K562 (cell line): ENCODE measurements at regions not wholly inside any gene's neighbourhood (a gene's known extent, or its start where the extent isn't known, plus 50 kb on each side); places are given as distances from the start of the nearest gene placed in this dataset.

Experiments
- ATAC-seq: fragments of 200-7000 bp; cut with Tn5 transposase; 3 replicates; pipeline ENCODE4 v1.9.1; 2020; ENCODE audit warnings: moderate library complexity
- BruUV-seq: library from RNA; stranded (reverse); fragments of 400-500 nt; replicated peaks from 2 replicates; lab custom pipeline; 2021; lab: Mats Ljungman, UMichigan
- CTCF ChIA-PET: fragments of 300-600 bp; formaldehyde crosslinking; extraction: SDS; loops from one replicate; lab custom pipeline; 2021; ENCODE audit warnings: low intra/inter-chr PET ratio; lab: Yijun Ruan, JAX
- POLR2A ChIA-PET: fragments of 300-600, 350-650 bp; sonication (Branson Sonifier 250); formaldehyde crosslinking; extraction: SDS; loops from one replicate; lab custom pipeline; 2021; ENCODE audit warnings: antibody characterized with exemption, inconsistent platforms; lab: Yijun Ruan, JAX
- DNase-seq, 4 experiments: peaks; one replicate each; pipeline versions ENCODE4 v3.0.0 to v3.0.0-alpha.2; 2011 to 2018; ENCODE audit warnings: low spot score in 3 of 4, mixed read lengths in 3 of 4; ENCODE audit errors: extremely low read depth in 1 of 4
- FAIRE-seq: peaks from 2 replicates; lab custom pipeline; 2011; peaks lifted over from hg19 to GRCh38; lab: Jason Lieb, UNC
- H2AFZ ChIP-seq: 2 replicates; pipeline ENCODE4 v1.6.0; 2011; ENCODE audit warnings: low read depth, low read length, control low read depth, inconsistent platforms
- H3K27ac ChIP-seq: fragments of 200-600 bp; 3 replicates; pipeline ENCODE4 v1.8.0; 2011; ENCODE audit warnings: low read depth, mild to moderate bottlenecking, control low read depth, inconsistent platforms, low read length, moderate library complexity, mixed read lengths; ENCODE audit errors: extremely low read depth
- H3K27me3 ChIP-seq, 2 experiments: fragments of 300-600 bp in 1 of 2; 2 replicates in 1 of 2; 3 replicates in 1 of 2; pipeline versions ENCODE4 v1.6.0 to v1.8.0; 2011; ENCODE audit warnings: inconsistent platforms in 2 of 2, low read length in 2 of 2, mild to moderate bottlenecking in 1 of 2, mixed read lengths in 1 of 2, moderate library complexity in 1 of 2; ENCODE audit not compliant: control insufficient read depth in 2 of 2, insufficient read depth in 2 of 2
- H3K36me3 ChIP-seq: fragments of 300-600 bp; 3 replicates; pipeline ENCODE4 v1.8.0; 2011; ENCODE audit warnings: mild to moderate bottlenecking, low read length, inconsistent platforms; ENCODE audit not compliant: control insufficient read depth, insufficient read depth
- H3K4me1 ChIP-seq, 2 experiments: fragments of 200-600 bp in 1 of 2; replicated peaks in 1 of 2; 2 replicates in 1 of 2; 3 replicates in 1 of 2; pipeline versions ENCODE4 v1.5.1 to v1.8.0; 2011; ENCODE audit warnings: inconsistent platforms in 2 of 2, low read length in 2 of 2, mild to moderate bottlenecking in 1 of 2, mixed read lengths in 1 of 2, moderate library complexity in 1 of 2; ENCODE audit not compliant: control insufficient read depth in 2 of 2, insufficient read depth in 2 of 2
- H3K4me2 ChIP-seq: 2 replicates; pipeline ENCODE4 v1.6.1; 2011; ENCODE audit warnings: low read length, control low read depth, inconsistent platforms, mixed read lengths; ENCODE audit not compliant: insufficient read depth
- H3K4me3 ChIP-seq: fragments of 200-600 bp; sonication (generic), shearing (Covaris generic); 2 replicates; pipeline ENCODE4 v1.5.1; 2016; ENCODE audit warnings: control low read depth, inconsistent platforms
- H3K79me2 ChIP-seq: fragments of 200-600 bp; 3 replicates; pipeline ENCODE4 v1.8.0; 2011; ENCODE audit warnings: low read length, inconsistent platforms; ENCODE audit not compliant: control insufficient read depth, insufficient read depth
- H3K9ac ChIP-seq, 2 experiments: 2 replicates each; pipeline versions ENCODE4 v1.6.0 to v1.6.1; 2011; ENCODE audit warnings: low read depth in 2 of 2, low read length in 2 of 2, control low read depth in 1 of 2, inconsistent platforms in 1 of 2, mild to moderate bottlenecking in 1 of 2, mixed read lengths in 1 of 2; ENCODE audit not compliant: insufficient read depth in 1 of 2
- H3K9me1 ChIP-seq: one replicate; pipeline ENCODE4 v1.6.0; 2011; ENCODE audit warnings: inconsistent platforms, mild to moderate bottlenecking, low read length, moderate library complexity; ENCODE audit not compliant: control insufficient read depth, insufficient read depth
- H3K9me3 ChIP-seq: replicated peaks from 2 replicates; pipeline ENCODE4 v1.5.1; 2011; ENCODE audit warnings: low read depth, low read length, inconsistent platforms; ENCODE audit not compliant: control insufficient read depth, insufficient read depth
- H4K20me1 ChIP-seq: replicated peaks from 2 replicates; pipeline ENCODE4 v1.6.1; 2011; ENCODE audit warnings: low read length, inconsistent platforms, mixed read lengths; ENCODE audit not compliant: control insufficient read depth, insufficient read depth
- DDX20 ChIP-seq: fragments of 450-650 bp; IDR thresholded peaks from 2 replicates; pipeline ENCODE4 v1.6.1; 2016; ENCODE audit warnings: missing genetic modification characterization, low read depth, mild to moderate bottlenecking, missing compliant biosample characterization, moderate library complexity
- E2F3 ChIP-seq: fragments of 250-450 bp; sonication (Bioruptor Pico); IDR thresholded peaks from 2 replicates; pipeline ENCODE4 v1.4.0; 2020; ENCODE audit warnings: mild to moderate bottlenecking
- KHSRP ChIP-seq: fragments of 450-650 bp; IDR thresholded peaks from 2 replicates; pipeline ENCODE4 v1.6.1; 2017
- KLF16 ChIP-seq: IDR thresholded peaks from 2 replicates; pipeline ENCODE4 v1.6.1; 2016; ENCODE audit warnings: antibody characterized with exemption
- LARP7 ChIP-seq: fragments of 450-650 bp; IDR thresholded peaks from 2 replicates; pipeline ENCODE4 v1.6.1; 2016
- MAFF ChIP-seq: IDR thresholded peaks from 2 replicates; pipeline ENCODE4 v1.6.1; 2012; ENCODE audit warnings: low read length, improper control_type of control experiment
- RBFOX2 ChIP-seq: fragments of 200-400 bp; formaldehyde crosslinking; IDR thresholded peaks from 2 replicates; pipeline ENCODE4 v1.6.1; 2017; ENCODE audit warnings: low read depth, mild to moderate bottlenecking, low read length, moderate library complexity
- SMARCE1 ChIP-seq: fragments of 450-650 bp; IDR thresholded peaks from 2 replicates; pipeline ENCODE4 v1.7.1; 2016; ENCODE audit warnings: mild to moderate bottlenecking
- TCFL5 ChIP-seq: fragments of 250-450 bp; sonication (Bioruptor Pico); conservative IDR thresholded peaks from 2 replicates; pipeline ENCODE4 v1.6.1; 2021; ENCODE audit warnings: mild to moderate bottlenecking, moderate library complexity, matching md5 sums
- XRCC4 ChIP-seq: IDR thresholded peaks from one replicate; pipeline ENCODE4 v1.6.1; 2011; ENCODE audit not compliant: insufficient read depth, insufficient read length; ENCODE audit errors: extremely low read depth
- ZNF3 ChIP-seq: fragments of 250-450 bp; sonication (Bioruptor Pico); IDR thresholded peaks from 2 replicates; pipeline ENCODE4 v1.5.0; 2021; ENCODE audit warnings: mild to moderate bottlenecking, moderate library complexity
- ZNF695 ChIP-seq: fragments of 450-650 bp; formaldehyde crosslinking; IDR thresholded peaks from 2 replicates; pipeline ENCODE4 v1.4.0; 2020; ENCODE audit warnings: mild to moderate bottlenecking, moderate library complexity
- WGBS: fragments of 100-300 bp; shearing (Covaris generic); methylation state at CpG from one replicate; pipeline ENCODE4 v1.1.6; 2016; ENCODE audit warnings: low coverage, mixed read lengths; ENCODE audit not compliant: insufficient coverage; ENCODE audit errors: missing lambda C conversion rate; 5-methylcytosine and 5-hydroxymethylcytosine counted together
- in situ Hi-C: fragments of 300-500 bp; cut with MboI; formaldehyde crosslinking; loops from 4 replicates; pipeline ENCODE4 v1.15.0; 2018; ENCODE audit warnings: inconsistent platforms, mixed read lengths
- intact Hi-C: fragments of 100-400 bp; cut with micrococcal nuclease; formaldehyde crosslinking; loops from 2 replicates; pipeline ENCODE4 v1.14.2; 2022
- TF ChIP-seq, protein P1 (sequence below): sonication (generic); formaldehyde crosslinking; IDR thresholded peaks from 2 replicates; pipeline ENCODE4 v1.8.1; 2022; ENCODE audit warnings: missing genetic modification reagents

DNA sequence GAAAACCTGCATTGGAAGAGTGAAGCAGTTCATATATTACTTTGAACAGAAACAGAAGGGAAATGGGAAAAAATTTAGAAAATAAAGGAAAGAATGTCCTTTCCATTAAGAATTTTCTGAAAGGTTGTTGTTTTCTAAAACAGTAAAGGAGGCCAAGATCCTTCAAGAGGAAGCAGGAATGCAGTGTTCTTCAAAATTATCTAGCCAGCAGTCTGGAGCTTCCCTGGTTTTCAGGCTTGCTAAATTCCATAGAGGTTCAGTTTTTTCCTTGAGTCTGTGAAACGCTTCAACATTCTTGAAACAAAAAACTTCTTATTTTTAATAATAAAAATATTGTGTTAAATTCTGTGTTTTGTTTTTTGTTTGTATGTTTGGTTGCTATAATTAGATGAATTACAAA lies 189.0 kb upstream of the ANO3 start:
- ATAC-seq, result no peak
- intact Hi-C loops (no loop called here), in situ Hi-C loops (no loop called here)
- no peaks in the 10 kb centered on the region for H3K27me3 ChIP-seq
- BruUV-seq, result no TSS peak
- TF ChIP-seq ZNF3 (no peak), RBFOX2 (no peak), KHSRP (no peak), TCFL5 (CRISPR knock-in tag) (no peak), E2F3 (no peak), SMARCE1 (no peak), DDX20 (no peak), MAFF (no peak), ZNF695 (CRISPR knock-in tag) (no peak), LARP7 (no peak), XRCC4 (no peak), KLF16 (no peak)
- TF ChIP-seq, protein P1, sequence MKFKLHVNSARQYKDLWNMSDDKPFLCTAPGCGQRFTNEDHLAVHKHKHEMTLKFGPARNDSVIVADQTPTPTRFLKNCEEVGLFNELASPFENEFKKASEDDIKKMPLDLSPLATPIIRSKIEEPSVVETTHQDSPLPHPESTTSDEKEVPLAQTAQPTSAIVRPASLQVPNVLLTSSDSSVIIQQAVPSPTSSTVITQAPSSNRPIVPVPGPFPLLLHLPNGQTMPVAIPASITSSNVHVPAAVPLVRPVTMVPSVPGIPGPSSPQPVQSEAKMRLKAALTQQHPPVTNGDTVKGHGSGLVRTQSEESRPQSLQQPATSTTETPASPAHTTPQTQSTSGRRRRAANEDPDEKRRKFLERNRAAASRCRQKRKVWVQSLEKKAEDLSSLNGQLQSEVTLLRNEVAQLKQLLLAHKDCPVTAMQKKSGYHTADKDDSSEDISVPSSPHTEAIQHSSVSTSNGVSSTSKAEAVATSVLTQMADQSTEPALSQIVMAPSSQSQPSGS (CRISPR knock-in tag), result no peak
- H3K9me3 ChIP-seq, result no peaks in the 10 kb centered on the region
- H3K4me3 ChIP-seq, result no peak overlapping the region
- POLR2A ChIA-PET, result no interaction called here
- H3K4me1 ChIP-seq, result no peaks in the 10 kb centered on the region
- no peak overlapping the region for H3K4me2 ChIP-seq
- no peak overlapping the region for H2AFZ ChIP-seq
- H3K36me3 ChIP-seq, result no peaks in the 10 kb centered on the region
- no peak for FAIRE-seq
- no peak overlapping the region for H3K9ac ChIP-seq
- no peaks in the 10 kb centered on the region for H3K79me2 ChIP-seq
- H3K27ac ChIP-seq, result no peak overlapping the region
- CTCF ChIA-PET, result no interaction called here
- 0% methylated on average over 1 of the region's 1 CpG for WGBS
- no peak for DNase-seq
- no peaks in the 10 kb centered on the region for H3K9me1 ChIP-seq
- H4K20me1 ChIP-seq, result no peaks in the 10 kb centered on the region
